ENCODE measurements at regions not wholly inside any gene's neighbourhood (a gene's known extent, or its start where the extent isn't known, plus 50 kb on each side); places are given as distances from the start of the nearest gene placed in this dataset.

- TF ChIP-seq CTCF (optimal IDR thresholded peaks at IDR 0.05 in 1 of 3, IDR thresholded peaks at IDR 0.05 in 1 of 3, conservative IDR thresholded peaks at IDR 0.05 in 1 of 3; ENCODE audit: extremely low read depth in 1 of 3, insufficient read depth in 2 of 3, low read length in 3 of 3), result no peak
- TF ChIP-seq EZH2 (IDR thresholded peaks at IDR 0.05; ENCODE audit: low read length), result no peak
These were observed 98.6 kb downstream of the BTBD3 start for GRCh38 chr20:12016291-12016690.
